ENCODE measurements at regions not wholly inside any gene's neighbourhood (a gene's known extent, or its start where the extent isn't known, plus 50 kb on each side); places are given as distances from the start of the nearest gene placed in this dataset.
"Not testable (repeated sequence)": the region's sequence is repeated elsewhere in the genome, so short reads cannot be mapped to it uniquely, and the experiment has no call there.

DNA sequence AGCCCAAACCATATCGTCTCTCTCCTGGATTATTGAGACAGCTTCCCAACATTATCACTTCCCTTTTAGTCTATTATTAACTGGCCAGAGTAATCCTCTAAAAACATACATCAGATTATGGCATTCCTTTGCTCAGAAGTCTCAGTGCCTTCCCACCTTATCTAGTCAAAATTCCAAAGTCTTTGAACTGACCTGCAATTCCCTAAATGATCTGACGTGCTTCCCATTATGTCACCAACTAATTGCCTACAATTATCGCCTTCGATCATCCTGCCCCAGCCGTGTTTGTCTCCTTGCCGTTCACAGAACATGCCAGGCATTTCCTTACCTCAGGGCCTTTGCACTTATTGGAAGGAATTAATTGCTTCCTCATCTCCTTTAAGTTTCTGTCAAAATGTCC is 332.4 kb downstream of the IRS1 start:
- DNase-seq = no peak

DNA sequence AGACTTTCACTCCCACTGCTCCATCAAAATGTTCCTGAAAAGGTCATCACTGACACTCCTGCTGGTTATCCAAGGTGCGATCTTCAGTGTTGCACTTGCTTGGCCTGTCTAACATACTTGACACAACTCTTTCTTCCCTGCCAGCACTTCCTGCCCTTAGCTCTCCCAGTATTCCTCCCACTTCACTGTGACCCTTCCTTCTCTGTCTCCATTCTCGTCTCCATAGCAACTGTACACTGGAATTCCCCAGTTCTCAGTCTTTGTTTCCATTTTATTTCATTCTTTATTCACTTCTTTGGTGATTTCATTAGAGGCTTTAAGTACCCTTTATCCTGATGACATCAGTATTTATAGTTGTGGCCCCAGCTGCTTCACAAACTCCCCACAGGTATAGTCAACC is 333.0 kb downstream of the IRS1 start:
- no peak for DNase-seq

DNA sequence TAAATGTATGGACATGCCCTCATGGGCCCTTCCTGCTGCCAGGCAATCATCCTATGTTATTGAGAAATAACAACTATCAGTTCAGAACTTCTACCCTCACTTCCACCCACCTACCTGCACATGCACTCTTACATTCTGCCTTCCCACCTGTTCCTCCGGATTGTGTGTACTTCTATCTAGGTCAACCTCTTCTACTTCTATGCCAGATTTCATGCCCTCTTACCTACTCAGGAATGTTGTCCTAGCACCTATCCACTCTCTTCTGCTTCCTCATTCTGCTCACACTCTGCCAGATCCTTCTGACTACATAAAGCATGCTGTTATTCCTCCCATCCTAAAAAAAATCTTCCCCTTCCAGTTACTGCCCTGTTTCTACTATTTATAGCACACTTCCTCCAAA is 333.5 kb downstream of the IRS1 start:
- no peak for DNase-seq

DNA sequence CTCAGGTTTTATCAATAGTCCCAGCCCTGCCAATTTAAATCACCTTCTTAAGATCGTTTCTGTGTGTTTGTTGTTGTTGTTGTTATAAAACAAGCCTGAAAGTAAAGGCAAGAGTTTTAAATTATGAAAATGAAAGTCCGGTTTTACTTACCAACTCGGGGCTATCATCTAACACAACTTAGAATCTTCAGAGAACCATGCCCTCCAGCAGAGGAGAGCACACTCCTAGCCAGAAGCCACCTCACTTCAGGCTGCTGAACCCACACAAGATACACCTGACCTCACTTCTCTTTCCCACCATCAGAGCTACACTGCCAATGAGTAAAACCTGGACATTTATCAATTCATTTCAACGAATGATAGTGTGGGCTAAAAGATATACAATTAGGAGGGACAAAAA is 335.2 kb downstream of the IRS1 start:
- no peak for DNase-seq

DNA sequence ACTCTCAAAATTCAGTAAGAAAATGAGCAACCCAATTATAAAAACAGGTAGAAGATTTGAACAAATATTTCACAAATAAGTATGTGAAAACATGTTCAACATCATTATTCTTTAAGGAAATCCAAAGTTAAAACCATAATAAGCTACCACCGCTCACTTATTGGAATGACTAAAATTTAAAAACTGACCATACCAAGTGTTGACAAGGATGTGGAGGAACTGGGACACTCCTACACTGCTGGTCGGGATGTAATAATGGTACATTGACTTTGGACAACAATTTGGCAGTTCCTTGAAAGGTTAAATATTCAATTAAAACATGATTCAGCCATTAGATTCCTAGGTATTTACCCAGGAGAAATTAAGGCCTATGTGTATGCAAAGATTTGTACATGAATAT is 336.5 kb downstream of the IRS1 start:
- no peak for DNase-seq

DNA sequence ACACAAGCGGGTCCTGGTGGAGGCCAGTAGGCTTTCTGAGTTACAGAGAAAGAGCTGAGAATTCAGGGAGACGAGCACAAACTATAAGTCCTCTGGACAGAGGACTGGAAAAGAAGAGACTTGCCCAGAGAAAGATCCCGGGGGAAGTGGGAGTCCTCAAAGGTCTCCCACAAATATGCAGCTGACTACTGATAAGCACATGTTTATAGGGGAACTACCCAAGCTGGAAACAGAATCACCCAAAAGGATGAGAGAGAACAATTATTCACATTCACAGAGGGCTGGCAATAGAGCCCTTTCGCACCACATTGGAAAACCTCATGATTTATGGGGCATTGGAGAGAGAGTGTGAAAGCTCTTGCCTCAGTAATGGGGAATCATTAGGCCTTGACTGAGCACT is 337.6 kb downstream of the IRS1 start:
- DNase-seq = no peak

DNA sequence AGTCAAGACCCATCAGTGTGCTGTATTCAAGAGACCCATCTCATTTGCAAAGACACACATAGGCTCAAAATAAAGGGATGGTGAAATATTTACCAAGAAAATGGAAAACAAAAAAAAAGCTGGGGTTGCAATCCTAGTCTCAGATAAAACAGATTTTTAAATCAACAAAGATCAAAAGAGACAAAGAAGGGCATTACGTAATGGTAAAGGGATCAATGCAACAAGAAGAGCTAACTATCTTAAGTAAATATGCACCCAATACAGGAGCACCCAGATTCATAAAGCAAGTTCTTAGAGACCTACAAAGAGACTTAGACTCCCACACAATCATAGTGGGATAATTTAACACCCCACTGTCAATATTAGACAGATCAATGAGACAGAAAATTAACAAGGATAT is 343.5 kb downstream of the IRS1 start:
- DNase-seq = not testable (repeated sequence)

DNA sequence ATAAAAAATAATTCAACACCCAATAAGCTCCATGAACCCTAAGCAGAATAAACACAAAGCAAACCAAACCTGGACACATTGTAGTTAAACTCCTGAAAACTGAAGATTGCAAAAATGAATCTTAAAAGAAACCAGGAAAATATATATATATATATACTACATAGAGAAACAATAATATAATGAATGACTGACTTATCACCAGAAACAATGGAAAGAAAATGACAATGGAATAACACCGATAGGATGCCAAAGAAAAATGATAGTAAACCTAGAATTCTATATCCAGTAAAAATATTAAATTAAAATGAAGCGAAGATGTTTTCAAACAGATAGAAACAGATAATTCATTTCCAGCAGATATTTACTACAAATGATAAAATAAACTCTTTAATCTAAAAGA is 346.9 kb downstream of the IRS1 start:
- no peak for DNase-seq

DNA sequence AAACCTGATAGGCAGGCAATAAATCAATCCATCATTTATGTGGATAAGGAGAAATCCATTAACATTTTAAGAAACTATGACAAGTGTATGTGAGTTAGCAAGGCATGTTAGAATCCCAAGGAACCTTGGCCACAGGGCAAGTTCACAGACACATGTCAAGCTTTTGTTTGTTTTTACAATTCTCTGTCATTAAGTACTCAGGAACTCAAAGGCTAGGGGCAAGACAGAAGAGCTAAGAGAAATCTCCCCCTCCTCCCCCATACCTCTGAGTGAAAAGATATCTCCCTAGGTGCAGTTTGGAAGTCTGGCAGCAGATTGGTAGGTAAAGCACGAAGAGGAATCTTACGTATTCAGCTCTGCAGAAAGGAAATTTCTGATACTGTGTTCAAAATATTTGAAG is 348.1 kb downstream of the IRS1 start:
- DNase-seq = no peak

DNA sequence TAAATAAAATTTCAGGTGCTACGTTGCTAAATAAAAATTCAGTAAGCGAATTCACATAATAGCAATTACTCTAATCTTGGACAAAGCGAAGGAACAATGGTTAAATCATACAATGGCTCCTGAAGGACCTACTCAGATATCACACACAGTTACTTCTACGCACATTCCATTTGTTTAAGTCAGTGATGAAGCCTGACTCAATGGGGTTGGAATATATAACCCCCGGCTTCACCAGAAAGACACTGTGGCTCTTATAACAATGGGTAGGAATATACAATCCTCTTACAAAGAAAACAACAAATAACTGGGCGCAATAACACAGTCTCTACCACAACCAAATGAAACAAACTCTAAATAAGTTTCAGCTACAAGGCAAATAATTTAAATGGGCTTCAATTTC is 349.5 kb downstream of the IRS1 start:
- DNase-seq = no peak

DNA sequence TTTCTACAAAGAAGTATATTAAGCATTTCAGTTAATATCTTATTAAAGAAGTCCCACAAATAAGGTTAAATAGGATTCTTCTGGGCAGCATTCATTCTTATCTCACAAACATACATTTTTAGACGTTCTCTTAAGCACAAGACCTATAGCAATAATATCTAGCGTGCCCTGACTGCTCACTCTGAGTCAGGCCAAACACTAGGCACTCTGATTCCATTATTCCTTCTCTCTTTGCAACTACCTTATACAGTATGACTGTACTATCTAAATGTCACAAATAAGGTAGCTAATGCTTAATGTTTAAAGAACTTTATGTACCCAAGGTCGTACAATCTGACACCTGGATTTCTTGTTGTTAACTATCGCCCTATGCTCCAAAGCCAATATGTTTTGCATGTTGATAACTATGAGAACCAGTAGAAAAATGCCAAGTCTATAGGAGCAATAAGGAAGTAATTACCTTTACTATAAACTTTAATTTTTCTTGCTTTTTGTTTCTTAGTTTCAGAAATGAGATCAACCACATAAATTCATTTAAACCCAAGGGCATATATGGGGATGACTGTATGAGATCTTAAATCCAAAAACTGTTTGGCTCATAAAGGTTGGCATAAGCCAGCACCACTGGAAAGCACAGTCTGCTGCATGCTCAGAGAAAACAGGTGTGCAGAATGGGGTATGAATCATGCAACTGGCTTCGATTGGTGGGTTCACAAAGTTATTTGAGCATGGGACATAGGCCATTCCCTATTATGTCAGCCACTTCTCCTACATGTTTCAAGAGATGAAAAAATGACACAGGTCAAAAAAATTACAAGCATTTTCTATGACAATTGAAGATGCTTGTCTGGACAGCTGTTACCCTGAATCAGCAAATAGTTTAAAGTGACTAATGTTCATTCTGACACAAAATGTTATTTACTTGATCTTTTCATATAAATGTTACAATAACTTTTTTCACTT is 352.0 kb downstream of the IRS1 start:
- DNase-seq = no peak

DNA sequence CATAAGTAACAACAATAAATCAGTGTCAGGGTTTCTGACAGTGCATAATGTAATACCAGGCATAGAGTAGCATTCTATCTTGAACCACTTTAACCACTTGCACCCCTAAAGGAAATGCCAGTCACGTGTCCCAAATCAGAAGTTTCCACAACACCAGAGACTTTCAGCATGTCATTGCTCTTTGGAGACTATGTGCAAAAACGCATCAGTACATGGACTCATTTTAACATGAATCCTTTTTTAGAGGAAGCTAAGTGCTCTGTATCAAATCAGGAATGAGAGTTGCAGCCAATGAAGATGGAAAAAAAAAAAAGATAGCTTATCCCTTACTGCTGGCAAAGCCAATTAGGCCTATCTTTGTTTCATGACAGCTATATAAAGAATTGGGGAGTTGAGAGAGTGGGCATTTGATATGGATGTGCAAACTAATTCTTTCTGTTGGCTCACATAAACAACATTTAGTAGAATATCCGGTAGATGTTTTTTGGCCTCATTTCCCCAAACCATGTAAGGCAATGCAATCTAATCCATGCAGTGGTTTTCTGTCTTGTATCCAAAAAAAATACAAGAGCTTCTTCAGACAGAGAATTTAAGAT is 353.1 kb downstream of the IRS1 start:
- DNase-seq = no peak

DNA sequence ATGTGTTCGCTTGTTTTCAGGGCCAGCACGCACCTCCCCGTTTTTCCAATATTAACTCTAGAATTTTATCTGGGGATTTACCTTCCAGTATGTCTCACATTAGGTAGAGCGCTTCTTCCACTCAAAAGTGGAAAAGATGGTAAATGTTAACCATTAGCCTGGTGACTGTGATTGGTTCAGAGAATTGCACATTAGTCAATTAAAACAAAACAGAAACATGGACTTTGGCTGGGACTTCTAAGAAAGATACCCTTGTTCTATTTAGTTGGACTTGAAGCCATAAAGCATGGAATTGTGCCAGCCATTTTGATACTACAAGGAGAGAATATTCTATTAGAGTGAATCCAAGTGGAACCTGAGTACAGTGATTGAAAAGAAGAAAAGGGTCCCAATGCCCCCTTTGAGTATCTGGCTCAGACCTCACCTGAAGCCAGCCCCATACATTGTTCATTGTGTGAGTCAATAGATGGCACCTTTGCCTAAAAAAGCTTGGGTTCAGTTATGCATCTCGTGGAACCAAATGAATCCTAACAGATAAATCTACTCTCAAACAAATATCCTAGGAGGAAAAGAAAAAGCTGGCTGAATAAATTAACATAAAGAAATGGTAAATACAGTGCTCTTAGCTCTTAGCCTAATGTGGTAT is 354.3 kb downstream of the IRS1 start:
- no peak for DNase-seq

DNA sequence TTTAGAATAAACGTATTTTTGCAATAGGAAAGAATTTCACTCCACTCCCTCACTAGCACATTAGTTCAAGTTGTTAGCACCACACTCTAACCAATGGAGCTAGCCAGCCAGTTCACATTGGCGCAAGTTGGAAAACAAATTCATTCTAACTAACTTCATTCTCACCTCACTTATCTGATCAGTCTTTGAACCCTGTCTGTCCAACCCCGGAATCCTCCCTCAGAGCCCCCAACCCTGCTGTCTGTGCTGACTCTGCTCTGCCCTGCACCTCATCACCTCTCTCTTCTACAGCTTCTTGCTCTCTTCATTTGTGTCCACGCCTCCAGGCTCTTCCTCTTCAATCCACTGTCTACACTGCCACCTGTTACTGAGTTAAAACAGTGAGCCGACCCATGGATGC is 356.5 kb downstream of the IRS1 start:
- DNase-seq = no peak

DNA sequence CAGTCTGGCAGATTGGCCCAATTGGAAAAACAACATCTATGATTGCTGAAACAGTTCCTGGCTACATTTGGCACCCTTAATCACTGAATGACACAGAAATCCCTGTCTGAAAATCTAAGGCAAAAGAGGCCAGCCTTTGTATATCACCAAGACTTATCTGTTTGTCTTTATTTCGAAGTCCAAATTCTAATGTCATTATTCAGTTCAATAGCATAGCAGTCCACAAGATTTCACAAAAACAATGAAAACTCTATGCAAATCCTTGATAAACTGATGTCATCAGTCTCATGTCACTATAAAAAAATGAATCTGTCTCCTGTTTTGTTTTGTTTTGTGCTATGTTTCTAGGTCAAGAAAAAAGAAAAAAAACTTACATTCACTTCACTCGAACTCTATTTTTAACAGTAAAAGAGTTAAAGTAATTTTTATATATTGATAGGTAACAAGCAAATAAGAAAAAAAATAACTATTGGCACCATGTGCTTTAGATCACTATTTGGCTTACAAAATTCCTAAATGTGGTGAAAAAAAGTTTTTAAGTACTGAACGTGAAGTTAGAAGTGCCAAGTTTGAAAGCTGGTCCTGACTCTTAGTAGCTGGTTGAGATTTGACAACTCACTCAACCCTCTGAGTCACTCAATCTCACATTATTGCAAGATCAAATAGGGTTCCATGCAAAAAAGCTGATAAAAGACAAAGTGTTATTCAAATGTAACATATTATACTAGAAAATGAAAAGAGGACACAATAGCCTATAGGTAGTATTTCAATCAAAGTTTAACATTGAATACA is 359.3 kb downstream of the IRS1 start:
- no peak for DNase-seq

DNA sequence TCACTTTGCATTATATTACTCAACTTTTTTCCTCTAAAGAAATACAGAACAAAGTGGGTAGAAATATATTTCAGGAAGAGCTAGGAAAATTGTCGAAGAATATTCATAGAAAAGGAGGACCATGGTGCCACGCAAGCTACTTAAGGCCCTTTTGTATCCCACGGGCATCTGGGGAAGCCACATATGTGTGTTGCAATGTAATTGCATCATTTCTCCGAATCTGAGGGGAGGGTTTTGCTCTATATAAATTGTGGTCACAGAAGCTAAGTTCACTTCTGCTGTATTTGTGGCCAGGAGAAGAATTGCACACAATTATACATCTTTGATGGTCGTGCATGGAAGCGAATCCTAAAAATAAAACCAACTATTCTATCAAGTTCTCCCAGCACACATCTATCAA is 360.3 kb downstream of the IRS1 start:
- no peak for DNase-seq

DNA sequence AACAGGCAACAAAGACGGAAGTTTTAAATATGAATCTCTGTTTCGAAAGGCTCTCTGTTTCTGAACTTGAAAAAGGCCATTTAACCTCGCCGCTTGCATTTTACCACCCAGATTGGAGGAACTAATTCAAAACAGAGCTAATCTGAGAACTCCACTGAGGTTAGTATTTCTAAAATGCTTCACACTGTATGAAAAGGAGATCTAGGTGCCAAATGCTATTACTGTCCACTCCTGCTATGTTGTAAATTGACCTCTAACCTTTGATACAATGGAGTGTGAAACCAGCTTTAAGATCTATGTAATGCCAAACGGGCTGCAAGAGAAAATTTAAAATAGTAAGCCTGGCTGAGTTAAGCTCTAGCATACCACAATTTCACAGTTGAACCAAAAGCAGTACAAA is 364.5 kb downstream of the IRS1 start:
- no peak for DNase-seq

DNA sequence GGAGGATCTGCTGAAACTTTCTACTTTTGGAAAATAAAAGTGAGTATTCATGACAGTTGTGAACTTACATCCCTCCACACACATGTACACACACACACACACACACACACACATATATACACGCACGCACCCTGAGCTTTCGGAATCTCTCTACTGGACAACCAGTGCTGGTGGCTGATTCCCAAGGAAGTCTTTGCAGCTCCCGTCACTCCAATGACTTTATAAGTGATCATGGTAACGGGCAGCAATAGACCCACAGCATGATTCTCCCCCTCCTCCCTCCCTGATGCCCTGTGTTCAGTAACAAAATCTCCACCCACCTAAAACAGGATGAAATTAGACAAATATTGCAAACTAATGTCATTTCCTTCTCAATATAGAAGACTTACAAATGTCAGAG is 364.9 kb downstream of the IRS1 start:
- no peak for DNase-seq

DNA sequence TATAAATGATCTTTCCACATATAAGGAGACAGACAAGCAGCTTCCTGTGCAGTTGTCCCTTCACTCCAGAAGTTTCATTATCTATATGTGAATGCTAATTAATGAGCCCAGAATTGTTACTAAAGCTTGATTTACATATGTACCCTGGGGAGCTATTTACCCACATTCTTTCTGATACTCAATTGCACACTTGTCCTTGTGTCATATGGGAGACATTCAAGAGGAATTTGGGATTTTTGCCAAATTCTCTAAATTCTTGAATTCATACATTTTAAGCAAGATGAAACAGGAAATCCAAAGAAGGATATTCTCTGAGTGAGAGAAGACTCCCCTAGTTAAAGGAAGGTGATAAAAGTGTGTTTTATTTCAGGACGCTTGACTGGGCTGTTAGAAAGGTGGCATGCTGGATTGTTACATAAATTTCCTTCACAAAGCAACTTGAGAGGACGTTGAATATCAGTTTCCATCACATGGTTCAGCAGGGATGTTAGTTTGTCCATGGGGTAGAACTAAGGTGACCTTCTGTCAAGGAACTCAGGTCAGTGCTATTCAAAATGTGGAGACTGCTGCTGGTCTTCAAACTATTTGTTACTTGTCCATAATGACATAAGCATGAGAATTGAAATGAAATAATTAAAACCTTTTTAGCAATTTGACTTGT is 368.2 kb downstream of the IRS1 start:
- no peak for DNase-seq

DNA sequence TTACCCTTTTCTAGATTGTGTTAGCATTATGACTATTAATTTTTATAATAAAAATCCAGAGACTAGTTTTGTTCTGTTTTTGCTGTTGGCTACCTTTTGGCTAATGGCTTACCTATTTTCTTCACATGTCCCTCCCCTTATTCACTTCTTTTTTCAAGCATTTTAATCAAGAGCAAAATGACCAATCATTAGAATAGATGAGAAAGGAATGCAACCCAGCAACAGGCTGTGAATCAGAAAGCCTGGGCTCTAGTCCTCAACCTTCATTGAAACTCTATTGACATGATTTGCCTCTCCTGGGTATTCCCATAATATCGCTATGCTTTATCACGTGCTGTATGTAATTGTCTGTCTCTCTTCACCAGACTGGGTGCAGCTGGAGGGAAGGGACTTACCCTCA is 370.1 kb downstream of the IRS1 start:
- DNase-seq = no peak

DNA sequence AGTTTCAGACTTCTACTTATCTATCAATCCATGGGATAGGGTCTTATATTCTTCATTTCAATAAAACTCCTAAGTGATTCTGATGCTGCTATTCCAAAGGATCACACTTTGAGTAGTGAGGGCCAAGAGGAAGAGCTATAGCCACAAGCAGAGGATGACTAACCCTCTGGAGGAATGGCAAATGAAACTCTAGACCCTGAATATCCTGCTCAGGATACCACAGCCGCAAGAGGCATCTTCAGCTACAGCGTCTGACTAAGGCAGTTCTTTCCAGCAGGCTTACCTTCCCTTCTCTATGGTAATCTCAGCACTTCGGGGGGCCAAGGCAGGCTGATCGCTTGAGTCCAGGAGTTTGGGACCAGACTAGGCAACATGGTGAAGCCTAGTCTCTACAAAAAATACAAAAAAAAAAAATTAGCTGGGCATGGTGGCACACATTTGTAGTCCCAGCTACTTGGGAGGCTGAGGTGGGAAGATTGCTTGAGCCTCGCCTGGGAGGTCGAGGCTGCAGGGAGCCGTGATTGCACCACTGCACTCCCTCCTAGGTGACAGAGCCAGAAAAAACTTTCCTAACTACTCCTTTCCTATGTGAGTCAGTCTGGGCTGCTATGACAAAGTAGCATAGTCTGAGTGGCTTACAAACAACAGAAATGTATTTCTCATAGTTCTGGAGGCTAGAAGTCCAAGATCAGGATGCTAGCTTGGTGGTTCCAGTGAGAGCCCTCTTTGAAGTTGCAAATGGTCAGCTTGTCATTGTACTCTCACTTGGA is 371.9 kb downstream of the IRS1 start:
- no peak for DNase-seq

DNA sequence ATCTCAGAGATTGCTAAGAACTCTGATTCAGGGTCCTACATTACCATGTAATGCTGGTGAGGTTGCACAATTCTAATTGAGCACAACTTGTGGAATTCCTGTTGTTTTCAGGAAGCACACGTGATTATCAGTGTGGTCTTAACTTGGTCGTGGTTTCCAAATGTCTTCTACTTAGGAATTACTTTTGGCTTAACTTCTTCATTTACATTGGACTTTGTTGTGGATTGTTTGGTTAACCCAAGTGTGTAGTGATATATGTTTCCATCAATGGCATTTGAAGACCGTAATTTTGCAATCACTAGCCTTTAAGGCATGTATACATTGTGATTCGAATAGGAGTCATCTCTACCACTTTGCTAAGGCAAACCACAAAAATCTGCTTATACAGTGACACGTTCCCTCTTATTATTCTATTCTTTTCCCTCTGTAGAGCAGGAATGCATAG is 373.3 kb downstream of the IRS1 start:
- no peak for DNase-seq
